Stomach (tissue), 4 donors: ENCODE measurements at regions not wholly inside any gene's neighbourhood (a gene's known extent, or its start where the extent isn't known, plus 50 kb on each side); places are given as distances from the start of the nearest gene placed in this dataset.

Experiments
- CTCF ChIP-seq, 7 experiments: fragments of 450-650 bp in 4 of 7; fragments of 200-600 bp in 3 of 7; sonication (generic) in 3 of 7; IDR thresholded peaks; one replicate each; pipeline ENCODE4 v1.5.1; 2016 to 2019; ENCODE audit warnings: antibody characterized with exemption in 7 of 7, control low read depth in 2 of 7, mild to moderate bottlenecking in 1 of 7
- POLR2A ChIP-seq, 4 donors: fragments of 450-650 bp; IDR thresholded peaks; one replicate each; pipeline ENCODE4 v1.6.1; 2016; ENCODE audit warnings: antibody characterized with exemption in 4 of 4, control low read depth in 2 of 4, mild to moderate bottlenecking in 1 of 4, moderate library complexity in 1 of 4
- POLR2AphosphoS5 ChIP-seq, 3 donors: sonication (generic); formaldehyde crosslinking; IDR thresholded peaks; one replicate each; pipeline ENCODE4 v1.6.1; 2016; ENCODE audit warnings: antibody characterized with exemption in 3 of 3

GRCh38 chr13:106063591-106064313 is 471.7 kb downstream of the EFNB2 start:
- no peak for TF ChIP-seq CTCF (IDR thresholded peaks at IDR 0.05)
- TF ChIP-seq POLR2A (IDR thresholded peaks at IDR 0.05), result no peak
- no peak for TF ChIP-seq POLR2AphosphoS5 (IDR thresholded peaks at IDR 0.05)
